ENCODE measurements at regions not wholly inside any gene's neighbourhood (a gene's known extent, or its start where the extent isn't known, plus 50 kb on each side); places are given as distances from the start of the nearest gene placed in this dataset.

- H3K36me3 ChIP-seq (ENCODE audit: insufficient read depth, low read length) = no peaks in the 10 kb centered on the region
- H3K27me3 ChIP-seq (ENCODE audit: control insufficient read depth in 1 of 2, insufficient read depth in 2 of 2, low read length in 2 of 2) = no peaks in the 10 kb centered on the region
- no peak overlapping the region for H3K4me3 ChIP-seq (ENCODE audit: low read depth in 1 of 2, low read length in 2 of 2)
- H3K27ac ChIP-seq (ENCODE audit: low read depth, low read length) = no peak overlapping the region
- H3K9ac ChIP-seq (ENCODE audit: low read length) = no peak overlapping the region
- H3K4me1 ChIP-seq (ENCODE audit: insufficient read depth, low read length) = peaks cover 6% of the 10 kb centered on the region
- H3K9me3 ChIP-seq (ENCODE audit: low read length) = no peaks in the 10 kb centered on the region
Observed at GRCh38 chr7:114860206-114860605, 61.7 kb upstream of the MDFIC start.

GRCh38 chr7:114862406-114862805 is 59.5 kb upstream of the MDFIC start:
- Histone ChIP-seq H3K9me3 (ENCODE audit: low read length) (no peaks in the 10 kb centered on the region), H3K27ac (ENCODE audit: low read depth, low read length) (no peak overlapping the region), H3K4me3 (ENCODE audit: low read depth in 1 of 2, low read length in 2 of 2) (no peak overlapping the region), H3K9ac (ENCODE audit: low read length) (no peak overlapping the region), H3K27me3 (ENCODE audit: control insufficient read depth in 1 of 2, insufficient read depth in 2 of 2, low read length in 2 of 2) (no peaks in the 10 kb centered on the region), H3K4me1 (ENCODE audit: insufficient read depth, low read length) (peaks cover 6% of the 10 kb centered on the region), H3K36me3 (ENCODE audit: insufficient read depth, low read length) (no peaks in the 10 kb centered on the region)

GRCh38 chr7:114864278-114864677 is 57.6 kb upstream of the MDFIC start:
- Histone ChIP-seq H3K9ac (ENCODE audit: low read length) (no peak overlapping the region), H3K36me3 (ENCODE audit: insufficient read depth, low read length) (no peaks in the 10 kb centered on the region), H3K4me3 (ENCODE audit: low read depth in 1 of 2, low read length in 2 of 2) (no peak overlapping the region), H3K9me3 (ENCODE audit: low read length) (no peaks in the 10 kb centered on the region), H3K27me3 (ENCODE audit: control insufficient read depth in 1 of 2, insufficient read depth in 2 of 2, low read length in 2 of 2) (no peaks in the 10 kb centered on the region), H3K27ac (ENCODE audit: low read depth, low read length) (no peak overlapping the region), H3K4me1 (ENCODE audit: insufficient read depth, low read length) (peaks cover 6% of the 10 kb centered on the region)

GRCh38 chr7:114865564-114865963 is 56.3 kb upstream of the MDFIC start:
- Histone ChIP-seq H3K27ac (ENCODE audit: low read depth, low read length) (no peak overlapping the region), H3K9ac (ENCODE audit: low read length) (no peak overlapping the region)

More at GRCh38 chr7:114865564-114865963, 56.3 kb upstream of the MDFIC start:
- Histone ChIP-seq H3K4me1 (ENCODE audit: insufficient read depth, low read length) (peaks cover 6% of the 10 kb centered on the region), H3K36me3 (ENCODE audit: insufficient read depth, low read length) (no peaks in the 10 kb centered on the region), H3K27me3 (ENCODE audit: control insufficient read depth in 1 of 2, insufficient read depth in 2 of 2, low read length in 2 of 2) (no peaks in the 10 kb centered on the region), H3K4me3 (ENCODE audit: low read depth in 1 of 2, low read length in 2 of 2) (no peak overlapping the region), H3K9me3 (ENCODE audit: low read length) (no peaks in the 10 kb centered on the region)
